RWPE2 (cell line): ENCODE measurements at regions not wholly inside any gene's neighbourhood (a gene's known extent, or its start where the extent isn't known, plus 50 kb on each side); places are given as distances from the start of the nearest gene placed in this dataset.

Source experiments
- ATAC-seq: fragments of 200-7000 bp; cut with Tn5 transposase; 3 replicates; pipeline ENCODE4 v1.9.1; 2021; ENCODE audit warnings: low read depth
- DNase-seq: peaks from one replicate; pipeline ENCODE4 v3.0.0-alpha.2; 2020; ENCODE audit warnings: low spot score
- H3K27ac ChIP-seq: fragments of 450-650 bp; 2 replicates; pipeline ENCODE4 v1.5.1; 2017; ENCODE audit warnings: mild to moderate bottlenecking; ENCODE audit not compliant: poor library complexity, severe bottlenecking
- H3K27me3 ChIP-seq: fragments of 250-450 bp; sonication (Bioruptor Pico); 2 replicates; pipeline ENCODE4 v1.5.1; 2021; ENCODE audit warnings: mild to moderate bottlenecking, moderate library complexity; ENCODE audit not compliant: insufficient read depth, poor library complexity, severe bottlenecking
- H3K36me3 ChIP-seq: fragments of 250-450 bp; sonication (Bioruptor Pico); 2 replicates; pipeline ENCODE4 v1.5.1; 2020; ENCODE audit warnings: low read depth, mild to moderate bottlenecking, moderate library complexity
- H3K4me1 ChIP-seq: fragments of 250-450 bp; sonication (Bioruptor Pico); 2 replicates; pipeline ENCODE4 v1.5.1; 2021; ENCODE audit warnings: mild to moderate bottlenecking, moderate library complexity; ENCODE audit not compliant: insufficient read depth, poor library complexity, severe bottlenecking
- H3K4me3 ChIP-seq: fragments of 250-450 bp; sonication (Bioruptor Pico); 2 replicates; pipeline ENCODE4 v1.5.1; 2021; ENCODE audit warnings: mild to moderate bottlenecking, moderate library complexity; ENCODE audit not compliant: severe bottlenecking
- H3K9me3 ChIP-seq: fragments of 250-450 bp; sonication (Bioruptor Pico); 2 replicates; pipeline ENCODE4 v1.5.1; 2021; ENCODE audit warnings: mild to moderate bottlenecking, moderate library complexity; ENCODE audit not compliant: severe bottlenecking
- CTCF ChIP-seq: fragments of 450-650 bp; IDR thresholded peaks from one replicate; pipeline ENCODE4 v1.5.1; 2017; ENCODE audit warnings: mild to moderate bottlenecking, moderate library complexity; ENCODE audit not compliant: poor library complexity, severe bottlenecking

GRCh38 chr1:94620345-94621031 is 78.9 kb upstream of the F3 start:
- TF ChIP-seq CTCF, result peak; percentile 28
- H3K4me3 ChIP-seq, result no peak overlapping the region
- peak overlapping the region; percentile 100 for H3K27ac ChIP-seq
- no peak for DNase-seq
- H3K4me1 ChIP-seq, result peaks cover 68% of the 10 kb centered on the region
- H3K36me3 ChIP-seq, result no peaks in the 10 kb centered on the region
- H3K27me3 ChIP-seq, result no peaks in the 10 kb centered on the region
- no peaks in the 10 kb centered on the region for H3K9me3 ChIP-seq
- peak; percentile 35 for ATAC-seq

- Histone ChIP-seq H3K27ac (peak overlapping the region; percentile 100), H3K36me3 (no peaks in the 10 kb centered on the region), H3K27me3 (no peaks in the 10 kb centered on the region), H3K4me3 (no peak overlapping the region), H3K9me3 (no peaks in the 10 kb centered on the region), H3K4me1 (peaks cover 68% of the 10 kb centered on the region)
- no peak for ATAC-seq
- no peak for DNase-seq
- TF ChIP-seq CTCF, result no peak
Measured at GRCh38 chr1:94619731-94620130, 78.2 kb upstream of the F3 start.

GRCh38 chr1:94617957-94618739 is 76.6 kb upstream of the F3 start:
- no peaks in the 10 kb centered on the region for H3K27me3 ChIP-seq
- peaks cover 56% of the 10 kb centered on the region for H3K4me1 ChIP-seq
- no peak for ATAC-seq
- TF ChIP-seq CTCF, result no peak
- peak overlapping the region; percentile 100 for H3K27ac ChIP-seq
- no peak overlapping the region for H3K4me3 ChIP-seq
- H3K36me3 ChIP-seq, result no peaks in the 10 kb centered on the region
- no peak for DNase-seq
- H3K9me3 ChIP-seq, result no peaks in the 10 kb centered on the region

- TF ChIP-seq CTCF, result no peak
- DNase-seq, result peak; percentile 74
- no peaks in the 10 kb centered on the region for H3K36me3 ChIP-seq
- ATAC-seq, result peak; percentile 40
- H3K9me3 ChIP-seq, result no peaks in the 10 kb centered on the region
- H3K4me3 ChIP-seq, result no peak overlapping the region
- peaks cover 53% of the 10 kb centered on the region for H3K4me1 ChIP-seq
- H3K27ac ChIP-seq, result peak overlapping the region; percentile 100
- no peaks in the 10 kb centered on the region for H3K27me3 ChIP-seq
Measured at GRCh38 chr1:94617134-94617805, 75.7 kb upstream of the F3 start.
